GM23338 (cell line): ENCODE measurements at regions not wholly inside any gene's neighbourhood (a gene's known extent, or its start where the extent isn't known, plus 50 kb on each side); places are given as distances from the start of the nearest gene placed in this dataset.

Source experiments
- ATAC-seq: fragments of 200-7000 bp; cut with Tn5 transposase; 3 replicates; pipeline ENCODE4 v1.9.1; 2020
- DNase-seq: peaks from one replicate; pipeline ENCODE4 v3.0.0-alpha.2; 2015; ENCODE audit warnings: low spot score
- H2AFZ ChIP-seq: fragments of 200-600 bp; sonication (generic); 2 replicates; pipeline ENCODE4 v1.8.0; 2016; ENCODE audit warnings: antibody characterized with exemption, mild to moderate bottlenecking, moderate library complexity
- H3F3A ChIP-seq: fragments of 200-600 bp; sonication (generic); replicated peaks from 2 replicates; pipeline ENCODE4 v1.8.0; 2017; ENCODE audit warnings: antibody characterized with exemption, mixed run types, low read depth
- H3K27ac ChIP-seq: fragments of 200-600 bp; sonication (generic); 2 replicates; pipeline ENCODE4 v1.6.1; 2016; ENCODE audit warnings: low read depth
- H3K27me3 ChIP-seq: fragments of 200-600 bp; sonication (generic); 2 replicates; pipeline ENCODE4 v1.8.0; 2016; ENCODE audit warnings: mild to moderate bottlenecking, mixed run types, moderate library complexity; ENCODE audit not compliant: insufficient read depth
- H3K36me3 ChIP-seq: fragments of 200-600 bp; sonication (generic); 2 replicates; pipeline ENCODE4 v1.8.0; 2016; ENCODE audit warnings: mild to moderate bottlenecking; ENCODE audit not compliant: insufficient read depth
- H3K4me1 ChIP-seq: fragments of 200-600 bp; sonication (generic); 2 replicates; pipeline ENCODE4 v1.8.0; 2016; ENCODE audit warnings: mild to moderate bottlenecking, moderate library complexity; ENCODE audit not compliant: insufficient read depth
- H3K4me2 ChIP-seq: fragments of 200-600 bp; sonication (generic); 2 replicates; pipeline ENCODE4 v1.7.1; 2017; ENCODE audit warnings: mixed run types
- H3K4me3 ChIP-seq: fragments of 200-600 bp; sonication (generic); 2 replicates; pipeline ENCODE4 v1.6.1; 2016; ENCODE audit warnings: mixed run types
- H3K79me2 ChIP-seq: fragments of 200-600 bp; sonication (generic); replicated peaks from 2 replicates; pipeline ENCODE4 v1.8.0; 2017; ENCODE audit warnings: mild to moderate bottlenecking; ENCODE audit not compliant: insufficient read depth
- H3K9me2 ChIP-seq: fragments of 200-600 bp; sonication (generic); 2 replicates; pipeline ENCODE4 v1.8.0; 2017; ENCODE audit not compliant: insufficient read depth
- H4K20me1 ChIP-seq: fragments of 200-600 bp; sonication (generic); replicated peaks from 2 replicates; pipeline ENCODE4 v1.8.0; 2017; ENCODE audit warnings: mild to moderate bottlenecking; ENCODE audit not compliant: insufficient read depth
- H3K27ac Mint-ChIP-seq: 2 replicates; pipeline ENCODE4 v1.8.0; 2020; ENCODE audit warnings: inconsistent platforms, mild to moderate bottlenecking, moderate library complexity, mixed read lengths
- H3K27me3 Mint-ChIP-seq: 3 replicates; pipeline ENCODE4 v1.8.0; 2022; ENCODE audit warnings: low read depth, mild to moderate bottlenecking, moderate library complexity, mixed read lengths, inconsistent platforms; ENCODE audit not compliant: insufficient read depth, poor library complexity
- H3K36me3 Mint-ChIP-seq: 3 replicates; pipeline ENCODE4 v1.8.0; 2021; ENCODE audit warnings: low read depth, mild to moderate bottlenecking, inconsistent platforms, moderate library complexity, mixed read lengths
- H3K4me1 Mint-ChIP-seq: 3 replicates; pipeline ENCODE4 v1.8.0; 2020; ENCODE audit warnings: mild to moderate bottlenecking, inconsistent platforms, mixed read lengths
- H3K4me3 Mint-ChIP-seq: 3 replicates; pipeline ENCODE4 v1.8.0; 2021; ENCODE audit warnings: moderate library complexity, mild to moderate bottlenecking, inconsistent platforms, mixed read lengths
- H3K9me3 Mint-ChIP-seq: 3 replicates; pipeline ENCODE4 v1.8.0; 2020; ENCODE audit warnings: moderate library complexity, mild to moderate bottlenecking, inconsistent platforms, mixed read lengths
- CREB1 ChIP-seq: fragments of 250-450 bp; sonication (Bioruptor Pico); IDR thresholded peaks from 2 replicates; pipeline ENCODE4 v1.5.0; 2020; ENCODE audit warnings: low read depth, mild to moderate bottlenecking, moderate library complexity
- CTCF ChIP-seq, 2 experiments: fragments of 200-600 bp in 1 of 2; sonication (generic) in 1 of 2; conservative IDR thresholded peaks; 2 replicates each; pipeline versions ENCODE4 v1.5.1 to v1.6.1; 2016 to 2017; ENCODE audit warnings: antibody characterized with exemption in 2 of 2, low read depth in 2 of 2, mild to moderate bottlenecking in 2 of 2, moderate library complexity in 1 of 2
- ETS1 ChIP-seq: IDR thresholded peaks from 2 replicates; pipeline ENCODE4 v1.6.1; 2016; ENCODE audit warnings: antibody characterized with exemption
- EZH2 ChIP-seq: fragments of 200-600 bp; sonication (generic); IDR thresholded peaks from one replicate; pipeline ENCODE4 v1.8.0; 2017; ENCODE audit warnings: antibody characterized with exemption, mild to moderate bottlenecking, low read depth; ENCODE audit not compliant: unreplicated experiment
- EZH2phosphoT487 ChIP-seq: fragments of 200-600 bp; sonication (generic); IDR thresholded peaks from one replicate; pipeline ENCODE4 v1.8.1; 2018; ENCODE audit warnings: antibody characterized with exemption; ENCODE audit not compliant: unreplicated experiment
- JUNB ChIP-seq: IDR thresholded peaks from one replicate; pipeline ENCODE4 v1.6.1; 2016; ENCODE audit warnings: antibody characterized with exemption; ENCODE audit not compliant: unreplicated experiment
- NANOG ChIP-seq: IDR thresholded peaks from 2 replicates; pipeline ENCODE4 v1.6.1; 2016; ENCODE audit warnings: antibody characterized with exemption, borderline replicate concordance
- POLR2AphosphoS5 ChIP-seq: IDR thresholded peaks from 2 replicates; pipeline ENCODE4 v1.6.1; 2016; ENCODE audit warnings: antibody characterized with exemption, low read depth
- REST ChIP-seq: IDR thresholded peaks from one replicate; pipeline ENCODE4 v1.6.1; 2018; ENCODE audit warnings: antibody characterized with exemption; ENCODE audit not compliant: unreplicated experiment
- ZNF114 ChIP-seq: fragments of 250-450 bp; sonication (Bioruptor Pico); IDR thresholded peaks from 2 replicates; pipeline ENCODE4 v1.5.0; 2020; ENCODE audit warnings: mild to moderate bottlenecking, moderate library complexity
- ZNF331 ChIP-seq: fragments of 250-450 bp; sonication (Bioruptor Pico); IDR thresholded peaks from 2 replicates; pipeline ENCODE4 v1.5.0; 2020; ENCODE audit warnings: low read depth, mild to moderate bottlenecking, moderate library complexity
- ZNF462 ChIP-seq: fragments of 250-450 bp; sonication (Bioruptor Pico); IDR thresholded peaks from 2 replicates; pipeline ENCODE4 v1.5.0; 2020; ENCODE audit warnings: mild to moderate bottlenecking, moderate library complexity

GRCh38 chr3:178297199-178297598 is 239.0 kb upstream of the KCNMB2 start:
- Histone ChIP-seq H3K36me3 (no peaks in the 10 kb centered on the region), H4K20me1 (no peaks in the 10 kb centered on the region), H3F3A (no peaks in the 10 kb centered on the region), H3K4me1 (no peaks in the 10 kb centered on the region), H3K9me2 (0 out of 2 replicates have a peak, but pooled peaks cover 4% of the 10 kb centered on the region), H3K79me2 (no peaks in the 10 kb centered on the region), H3K27ac (no peak overlapping the region), H3K4me2 (no peak overlapping the region), H3K27me3 (no peaks in the 10 kb centered on the region), H3K4me3 (no peak overlapping the region), H2AFZ (no peak overlapping the region)
- H3K27ac Mint-ChIP-seq = no peak overlapping the region
- peaks cover 7% of the 10 kb centered on the region; the same call in 2 of the 3 replicates for H3K4me1 Mint-ChIP-seq
- no peaks in the 10 kb centered on the region for H3K9me3 Mint-ChIP-seq
- no peak for TF ChIP-seq ZNF331 (CRISPR knock-in tag)
- no peak for TF ChIP-seq EZH2
- TF ChIP-seq CREB1 = no peak
- no peak for TF ChIP-seq CTCF (conservative IDR thresholded peaks at IDR 0.05; ENCODE audit: low read depth in 2 of 2)
- TF ChIP-seq EZH2phosphoT487 = no peak
- no peak for TF ChIP-seq ETS1
- no peak for TF ChIP-seq POLR2AphosphoS5
- no peak for TF ChIP-seq ZNF114 (CRISPR knock-in tag)
- TF ChIP-seq NANOG = no peak
- TF ChIP-seq REST = no peak
- no peak for TF ChIP-seq JUNB
- TF ChIP-seq ZNF462 = no peak
- no peaks in the 10 kb centered on the region for H3K36me3 Mint-ChIP-seq
- ATAC-seq = no peak
- no peak overlapping the region for H3K4me3 Mint-ChIP-seq
- DNase-seq = no peak
- H3K27me3 Mint-ChIP-seq = no peaks in the 10 kb centered on the region
